Thymus (tissue), 11 donors: ENCODE measurements at regions not wholly inside any gene's neighbourhood (a gene's known extent, or its start where the extent isn't known, plus 50 kb on each side); places are given as distances from the start of the nearest gene placed in this dataset.
"Not testable (repeated sequence)": the region's sequence is repeated elsewhere in the genome, so short reads cannot be mapped to it uniquely, and the experiment has no call there.

ENCODE experiments used
- DNase-seq, 9 donors: peaks; one replicate each; pipeline ENCODE4 v3.0.0-alpha.2; 2013; ENCODE audit warnings: low spot score in 9 of 9, low read depth in 6 of 9, missing footprints in 1 of 9
- H3K27ac ChIP-seq, 2 donors: one replicate each; pipeline ENCODE4 v1.5.1; 2013; ENCODE audit warnings: control low read depth in 1 of 2, low read depth in 1 of 2, low read length in 1 of 2, mild to moderate bottlenecking in 1 of 2, moderate library complexity in 1 of 2
- H3K27me3 ChIP-seq, 2 donors: one replicate each; pipeline ENCODE4 v1.5.1; 2013; ENCODE audit warnings: low read length in 1 of 2; ENCODE audit not compliant: control insufficient read depth in 2 of 2, insufficient read depth in 1 of 2
- H3K36me3 ChIP-seq, 2 donors: one replicate each; pipeline ENCODE4 v1.5.1; 2013; ENCODE audit warnings: low read length in 1 of 2, mild to moderate bottlenecking in 1 of 2, moderate library complexity in 1 of 2; ENCODE audit not compliant: control insufficient read depth in 2 of 2, insufficient read depth in 2 of 2
- H3K4me1 ChIP-seq, 2 donors: one replicate each; pipeline ENCODE4 v1.5.1; 2013; ENCODE audit warnings: low read length in 2 of 2; ENCODE audit not compliant: control insufficient read depth in 2 of 2, insufficient read depth in 2 of 2
- H3K4me3 ChIP-seq, 2 donors: one replicate each; pipeline ENCODE4 v1.5.1; 2013; ENCODE audit warnings: low read length in 2 of 2, control low read depth in 1 of 2, mild to moderate bottlenecking in 1 of 2
- H3K9me3 ChIP-seq, 2 donors: one replicate each; pipeline ENCODE4 v1.5.1; 2013; ENCODE audit warnings: low read length in 1 of 2, mild to moderate bottlenecking in 1 of 2; ENCODE audit not compliant: control insufficient read depth in 2 of 2, insufficient read depth in 1 of 2
- WGBS: extraction: QIAGEN DNeasy Blood & Tissue Kit; methylation state at CpG from one replicate; pipeline ENCODE4 v1.1.7; 2013; 5-methylcytosine and 5-hydroxymethylcytosine counted together
- donor health status: healthy.

DNA sequence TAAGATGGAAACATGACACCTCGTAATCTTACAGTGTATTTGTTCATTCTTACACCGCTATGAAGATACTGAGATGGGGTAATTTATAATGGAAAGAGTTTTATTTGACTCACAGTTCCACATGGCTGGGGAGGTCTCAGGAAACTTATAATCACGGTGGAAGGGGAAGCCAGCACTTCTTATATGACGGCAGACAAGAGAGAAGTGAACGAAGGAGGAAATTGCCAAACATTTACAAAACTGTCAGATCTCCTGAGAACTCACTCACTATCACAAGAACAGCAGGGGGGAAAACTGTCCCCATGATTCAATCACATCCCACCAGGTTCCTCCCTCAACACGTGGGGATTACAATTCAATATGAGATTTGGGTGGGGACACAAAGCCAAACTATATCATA is 282.3 kb downstream of the HGF start:
- WGBS, result 78% methylated on average over 6 of the region's 6 CpGs
- Histone ChIP-seq H3K36me3 (no peaks in the 10 kb centered on the region), H3K4me1 (no peaks in the 10 kb centered on the region), H3K9me3 (no peaks in the 10 kb centered on the region), H3K4me3 (no peak overlapping the region), H3K27ac (no peak overlapping the region), H3K27me3 (no peaks in the 10 kb centered on the region)
- no peak for DNase-seq

DNA sequence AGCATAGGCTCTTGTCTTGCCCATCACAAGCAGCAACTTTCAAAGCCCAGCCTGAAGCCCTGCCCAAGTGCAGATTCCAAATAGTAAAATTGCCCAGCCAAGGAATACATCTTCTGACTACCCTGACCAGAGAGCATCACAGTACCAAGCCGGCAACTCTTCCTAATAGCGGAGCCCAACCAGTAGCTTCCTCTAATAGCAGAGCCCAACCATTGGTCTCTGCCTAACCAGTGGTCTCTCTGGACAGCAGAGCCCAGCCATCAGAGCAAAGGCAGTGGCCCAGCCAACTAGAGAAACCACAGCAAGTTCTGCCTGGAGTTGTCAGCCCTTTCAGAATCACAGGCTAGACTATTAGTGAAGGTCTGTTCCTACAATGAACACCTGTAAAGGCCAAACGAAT is 285.6 kb downstream of the HGF start:
- Histone ChIP-seq H3K4me1 (no peaks in the 10 kb centered on the region), H3K27me3 (no peaks in the 10 kb centered on the region), H3K9me3 (no peaks in the 10 kb centered on the region), H3K4me3 (no peak overlapping the region), H3K36me3 (no peaks in the 10 kb centered on the region), H3K27ac (no peak overlapping the region)
- no peak for DNase-seq
- WGBS, result 72% methylated on average over 3 of the region's 3 CpGs

DNA sequence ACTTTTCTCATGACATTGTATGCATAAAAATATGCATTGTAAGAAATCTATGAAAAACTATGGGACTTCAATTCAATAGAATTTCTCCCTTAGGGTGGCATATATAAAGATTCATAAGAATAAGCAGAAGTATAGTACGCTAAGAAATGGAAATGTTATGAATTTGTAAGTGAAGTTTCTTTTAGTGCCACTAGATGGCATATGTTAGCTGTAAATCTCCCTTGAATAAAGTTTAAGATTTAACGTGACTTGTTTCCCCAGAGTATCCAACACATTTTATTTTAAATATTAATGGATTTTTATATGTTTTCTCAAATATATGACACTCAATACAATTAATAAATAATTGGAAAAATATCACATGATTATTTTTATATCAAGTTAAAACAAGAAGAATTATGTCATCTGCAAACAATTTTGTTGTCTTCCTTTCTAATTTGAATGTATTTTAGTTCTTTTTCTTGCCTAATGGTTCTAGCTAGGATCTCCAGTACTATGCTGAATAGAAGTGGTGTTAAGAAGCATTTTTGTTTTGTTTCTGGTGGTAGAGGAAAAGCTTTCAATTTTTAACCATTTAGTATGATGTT is 287.2 kb downstream of the HGF start:
- DNase-seq, result peak in 5 of 9 donors; percentile 8 to 21 (median 10)

DNA sequence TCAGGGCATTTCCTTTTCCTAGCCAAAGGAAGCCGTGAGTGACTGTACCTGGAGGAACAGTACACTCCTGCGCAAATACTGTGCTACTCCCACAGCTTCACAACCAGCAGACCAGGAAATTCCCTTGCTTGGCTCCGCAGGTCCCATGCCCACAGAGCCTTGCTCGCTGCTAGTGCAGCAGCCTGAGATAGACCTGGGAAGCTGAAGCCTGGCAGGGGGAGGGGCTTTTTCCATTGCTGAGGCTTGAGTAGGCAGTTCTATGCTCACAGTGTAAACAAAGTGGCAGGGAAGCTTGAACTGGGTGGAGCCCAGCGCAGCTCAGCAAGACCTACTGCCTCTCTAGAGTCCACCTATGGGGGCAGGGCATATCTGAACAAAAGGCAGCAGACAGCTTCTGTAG is 291.2 kb downstream of the HGF start:
- 87% methylated on average over 5 of the region's 5 CpGs for WGBS
- DNase-seq, result no peak

More for the DNA sequence above, 287.2 kb downstream of the HGF start:
- Histone ChIP-seq H3K36me3 (no peaks in the 10 kb centered on the region), H3K4me1 (no peaks in the 10 kb centered on the region), H3K9me3 (no peaks in the 10 kb centered on the region), H3K27ac (no peak overlapping the region), H3K4me3 (no peak overlapping the region), H3K27me3 (no peaks in the 10 kb centered on the region)
- 12% methylated on average over 2 of the region's 2 CpGs for WGBS

DNA sequence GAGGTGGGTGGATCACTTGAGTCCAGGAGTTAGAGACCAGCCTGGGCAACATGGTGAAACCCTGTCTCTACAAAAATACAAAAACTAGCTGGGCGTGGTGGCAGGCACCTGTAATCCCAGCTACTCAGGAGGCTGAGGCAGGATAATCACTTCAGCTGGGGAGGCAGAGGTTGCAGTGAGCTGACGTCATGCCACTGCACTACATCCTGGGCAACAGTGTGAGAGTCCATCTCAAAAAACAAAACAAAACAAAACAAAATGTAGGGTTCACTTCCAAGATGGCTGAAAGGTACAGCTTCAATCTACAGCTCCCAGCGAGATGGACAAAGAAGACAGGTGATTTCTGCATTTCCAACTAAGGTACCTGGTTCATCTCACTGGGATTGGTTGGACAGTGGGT is 291.6 kb downstream of the HGF start:
- WGBS, result 51% methylated on average over 3 of the region's 3 CpGs
- DNase-seq, H3K27ac ChIP-seq: not testable (repeated sequence)

More for the DNA sequence above, 291.2 kb downstream of the HGF start:
- Histone ChIP-seq H3K27ac (no peak overlapping the region), H3K27me3 (no peaks in the 10 kb centered on the region), H3K9me3 (no peaks in the 10 kb centered on the region), H3K36me3 (no peaks in the 10 kb centered on the region), H3K4me1 (no peaks in the 10 kb centered on the region), H3K4me3 (no peak overlapping the region)

DNA sequence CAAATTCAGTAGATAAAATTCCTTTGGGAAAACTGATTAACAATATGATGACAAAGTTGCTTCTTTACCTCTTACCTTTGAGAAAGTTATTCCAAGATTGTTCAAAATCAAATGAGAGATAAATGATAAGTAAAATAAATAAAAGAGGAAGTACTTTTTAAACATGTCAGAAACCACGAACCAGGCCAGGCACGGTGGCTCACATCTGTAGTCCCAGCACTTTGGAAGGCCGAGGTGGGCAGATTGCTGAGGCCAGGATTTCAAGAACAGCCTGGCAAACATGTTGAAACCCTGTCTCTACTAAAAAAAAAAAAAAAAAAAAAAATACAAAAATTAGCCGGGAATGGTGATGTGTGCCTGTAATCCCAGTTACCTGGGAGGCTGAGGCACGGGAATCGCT is 296.6 kb downstream of the HGF start:
- DNase-seq, result no peak
- no peaks in the 10 kb centered on the region for H3K4me1 ChIP-seq
- no peak overlapping the region for H3K27ac ChIP-seq
- H3K9me3 ChIP-seq, result no peaks in the 10 kb centered on the region
- H3K27me3 ChIP-seq, result no peaks in the 10 kb centered on the region
- no peak overlapping the region for H3K4me3 ChIP-seq
- no peaks in the 10 kb centered on the region for H3K36me3 ChIP-seq
- WGBS, result 59% methylated on average over 6 of the region's 6 CpGs

More for the DNA sequence above, 291.6 kb downstream of the HGF start:
- not testable (repeated sequence) for H3K9me3 ChIP-seq, H3K36me3 ChIP-seq, H3K4me1 ChIP-seq, H3K27me3 ChIP-seq, H3K4me3 ChIP-seq

DNA sequence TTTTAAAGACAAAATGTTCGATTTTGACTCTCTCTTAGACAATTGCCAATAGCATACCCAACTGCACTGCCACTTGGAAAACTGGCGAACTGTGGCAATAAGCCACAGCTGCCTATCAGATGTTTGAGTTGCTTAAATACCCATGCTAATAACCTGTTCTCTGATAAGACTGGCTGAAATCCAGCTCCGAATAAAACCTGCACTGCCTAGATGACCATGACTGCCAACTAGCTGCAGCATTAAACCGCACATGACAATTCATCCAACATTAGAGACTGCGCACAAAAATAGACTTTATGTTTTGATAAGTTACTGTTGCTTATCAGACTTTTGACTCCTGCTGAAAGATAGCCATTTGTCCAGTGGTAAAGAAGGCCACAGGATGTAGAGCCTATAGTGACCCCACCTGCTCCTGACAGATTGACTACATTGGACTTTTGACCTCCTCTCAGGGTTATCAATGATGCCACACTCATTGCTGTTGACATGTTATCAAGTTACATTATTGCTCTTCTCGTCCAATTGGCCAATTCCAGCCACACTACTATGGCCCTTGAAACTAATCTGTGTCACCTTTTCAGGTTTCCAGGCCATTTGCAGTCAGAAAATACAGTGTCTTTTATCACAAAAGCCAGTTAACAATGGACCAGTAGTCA is 299.0 kb downstream of the HGF start:
- DNase-seq, result no peak
- Histone ChIP-seq H3K27me3 (no peaks in the 10 kb centered on the region), H3K9me3 (no peaks in the 10 kb centered on the region), H3K4me3 (no peak overlapping the region), H3K4me1 (no peaks in the 10 kb centered on the region), H3K36me3 (no peaks in the 10 kb centered on the region), H3K27ac (no peak overlapping the region)
- WGBS, result 90% methylated on average over 6 of the region's 6 CpGs

DNA sequence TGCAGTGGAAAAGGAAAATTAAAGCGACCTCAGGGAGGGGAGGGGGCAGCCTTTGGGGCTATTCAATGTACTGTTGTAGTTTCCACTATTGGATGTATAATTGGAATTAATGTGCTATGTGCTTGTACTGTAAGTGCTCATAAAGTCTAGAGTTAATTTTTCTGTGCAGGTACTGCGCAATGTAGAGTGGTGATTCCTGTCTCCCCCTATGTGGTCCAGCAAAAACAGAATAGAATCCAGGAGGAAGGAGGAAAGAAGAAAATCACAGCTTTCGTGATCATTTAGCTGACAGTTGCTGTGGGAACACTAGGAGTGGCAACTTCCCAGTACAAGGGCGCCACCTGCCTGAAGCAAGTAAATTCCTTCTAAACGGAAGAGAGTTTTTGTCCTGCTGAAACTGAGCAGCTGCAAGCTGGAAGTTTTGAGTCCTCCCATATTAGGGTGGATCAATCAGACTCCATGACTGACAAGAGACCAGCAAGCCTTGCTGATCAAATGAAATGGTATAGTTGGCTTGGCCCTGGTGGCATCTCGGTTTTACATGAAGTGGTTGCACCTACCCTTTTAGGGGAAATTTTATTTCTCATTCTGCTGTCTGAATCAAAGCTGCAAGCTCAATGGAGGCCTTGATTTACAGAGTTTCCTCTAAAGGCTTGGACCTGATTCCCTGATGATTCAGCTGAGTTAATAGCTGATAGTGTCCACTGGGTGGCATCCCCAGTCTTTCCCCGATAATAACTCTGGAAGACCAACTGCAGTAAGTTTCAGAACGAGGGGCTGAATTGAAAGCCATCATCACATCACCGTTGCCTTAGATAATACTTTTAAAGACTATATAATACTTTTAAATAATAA is 299.8 kb downstream of the HGF start:
- 45% methylated on average over 9 of the region's 9 CpGs for WGBS
- H3K27ac ChIP-seq, result no peak overlapping the region

DNA sequence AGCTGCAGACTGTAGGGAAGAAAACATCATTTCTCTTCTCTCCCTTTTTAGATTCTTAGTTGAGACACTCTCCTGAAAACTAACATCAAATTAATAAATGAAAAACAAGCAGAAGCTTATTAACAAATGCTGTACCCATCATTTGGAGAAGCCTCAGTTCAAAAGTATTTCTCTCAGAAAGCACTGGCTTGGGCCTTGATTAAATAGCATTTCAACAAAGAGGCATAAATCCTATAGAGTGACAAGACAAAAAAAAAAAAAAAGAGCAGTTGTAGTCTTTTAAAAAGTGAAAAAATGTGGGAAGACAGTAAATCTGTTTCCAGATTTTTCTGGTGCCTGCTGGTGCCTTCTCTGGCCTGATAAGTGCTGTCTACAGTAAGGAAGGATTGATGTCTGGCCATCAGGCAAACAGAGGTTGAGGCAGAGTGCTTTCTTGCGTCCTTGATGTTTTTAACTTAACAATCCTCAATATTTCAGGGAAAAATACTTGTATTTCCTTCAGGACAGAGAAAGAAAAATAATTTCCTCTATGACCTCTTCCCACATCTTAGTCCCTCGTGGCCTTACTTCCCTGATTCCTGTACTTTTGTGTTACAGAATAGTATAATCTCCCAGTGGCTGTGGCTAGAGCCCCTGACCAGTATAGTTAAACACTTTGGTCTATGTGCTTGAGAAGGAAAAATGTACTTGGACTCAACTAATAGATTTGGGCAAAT is 300.5 kb downstream of the HGF start:
- Histone ChIP-seq H3K27ac (no peak overlapping the region), H3K36me3 (no peaks in the 10 kb centered on the region), H3K27me3 (no peaks in the 10 kb centered on the region), H3K4me3 (no peak overlapping the region), H3K4me1 (no peaks in the 10 kb centered on the region), H3K9me3 (no peaks in the 10 kb centered on the region)
- DNase-seq, result no peak
- WGBS, result 69% methylated on average over 2 of the region's 2 CpGs

More for the DNA sequence above, 299.8 kb downstream of the HGF start:
- H3K27me3 ChIP-seq, result no peaks in the 10 kb centered on the region
- no peaks in the 10 kb centered on the region for H3K4me1 ChIP-seq
- no peaks in the 10 kb centered on the region for H3K36me3 ChIP-seq
- no peaks in the 10 kb centered on the region for H3K9me3 ChIP-seq
- H3K4me3 ChIP-seq, result no peak overlapping the region
- DNase-seq, result peak in 7 of 9 donors; percentile 8 to 45 (median 19)
